IMR-90 (cell line): ENCODE measurements at regions not wholly inside any gene's neighbourhood (a gene's known extent, or its start where the extent isn't known, plus 50 kb on each side); places are given as distances from the start of the nearest gene placed in this dataset.

Source experiments
- ATAC-seq: fragments of 200-7000 bp; cut with Tn5 transposase; 2 replicates; pipeline ENCODE4 v1.9.1; 2020; ENCODE audit warnings: low read depth, mild to moderate bottlenecking, moderate library complexity
- BruUV-seq: library from RNA; stranded (reverse); fragments of 400-500 nt; replicated peaks from 2 replicates; lab custom pipeline; 2021; lab: Mats Ljungman, UMichigan
- CTCF ChIA-PET: fragments of 300-600 bp; formaldehyde crosslinking; extraction: SDS; loops from one replicate; lab custom pipeline; 2021; ENCODE audit warnings: antibody characterized with exemption; lab: Yijun Ruan, JAX
- POLR2A ChIA-PET: fragments of 300-600 bp; sonication (Branson Sonifier 250); formaldehyde crosslinking; loops from one replicate; lab custom pipeline; 2022; ENCODE audit warnings: antibody characterized with exemption; ENCODE audit not compliant: unreplicated experiment; lab: Charles Lee
- DNase-seq: peaks from one replicate; pipeline ENCODE4 v3.0.0; 2013
- H2AFZ ChIP-seq: replicated peaks from 2 replicates; pipeline ENCODE3; 2013; ENCODE audit warnings: low read length, mild to moderate bottlenecking; ENCODE audit not compliant: poor library complexity
- H2AK5ac ChIP-seq: 2 replicates; pipeline ENCODE4 v1.6.1; 2013; ENCODE audit warnings: low read depth, low read length, inconsistent platforms
- H2AK9ac ChIP-seq: replicated peaks from 2 replicates; pipeline ENCODE3; 2013; ENCODE audit warnings: mild to moderate bottlenecking, low read depth, low read length, moderate library complexity; ENCODE audit not compliant: poor library complexity
- H2BK120ac ChIP-seq: 2 replicates; pipeline ENCODE4 v1.6.1; 2013; ENCODE audit warnings: low read depth, low read length, inconsistent platforms
- H2BK15ac ChIP-seq: 3 replicates; pipeline ENCODE4 v1.6.1; 2013; ENCODE audit warnings: low read depth, low read length, inconsistent platforms
- H2BK20ac ChIP-seq: 2 replicates; pipeline ENCODE4 v1.6.1; 2013; ENCODE audit warnings: low read depth, mild to moderate bottlenecking, inconsistent platforms, low read length, moderate library complexity
- H2BK5ac ChIP-seq: 2 replicates; pipeline ENCODE4 v1.6.1; 2013; ENCODE audit warnings: mild to moderate bottlenecking, low read depth, low read length, inconsistent platforms; ENCODE audit not compliant: poor library complexity, severe bottlenecking
- H3K14ac ChIP-seq: replicated peaks from 2 replicates; pipeline ENCODE4 v1.6.1; 2013; ENCODE audit warnings: low read depth, low read length, inconsistent platforms
- H3K18ac ChIP-seq: 2 replicates; pipeline ENCODE4 v1.6.1; 2013; ENCODE audit warnings: low read depth, low read length, control low read depth
- H3K23ac ChIP-seq: 2 replicates; pipeline ENCODE4 v1.6.1; 2013; ENCODE audit warnings: low read depth, low read length, inconsistent platforms
- H3K27ac ChIP-seq: 2 replicates; pipeline ENCODE4 v1.5.1; 2013; ENCODE audit warnings: mild to moderate bottlenecking, control low read depth, low read length; ENCODE audit not compliant: insufficient read depth
- H3K27me3 ChIP-seq: 2 replicates; pipeline ENCODE4 v1.6.1; 2013; ENCODE audit warnings: low read length; ENCODE audit not compliant: control insufficient read depth, insufficient read depth
- H3K36me3 ChIP-seq: 2 replicates; pipeline ENCODE4 v1.6.1; 2013; ENCODE audit warnings: low read length, mixed read lengths; ENCODE audit not compliant: control insufficient read depth, insufficient read depth
- H3K4ac ChIP-seq: 2 replicates; pipeline ENCODE4 v1.6.1; 2013; ENCODE audit warnings: low read depth, low read length, inconsistent platforms
- H3K4me1 ChIP-seq: 2 replicates; pipeline ENCODE4 v1.6.1; 2013; ENCODE audit warnings: low read length, mixed read lengths; ENCODE audit not compliant: control insufficient read depth, insufficient read depth
- H3K4me2 ChIP-seq: 2 replicates; pipeline ENCODE4 v1.6.1; 2013; ENCODE audit warnings: low read depth, mild to moderate bottlenecking, control low read depth, low read length, moderate library complexity
- H3K4me3 ChIP-seq: 2 replicates; pipeline ENCODE4 v1.5.1; 2013; ENCODE audit warnings: low read depth, mild to moderate bottlenecking, control low read depth, low read length, moderate library complexity; ENCODE audit not compliant: insufficient read depth
- H3K56ac ChIP-seq: 2 replicates; pipeline ENCODE4 v1.6.1; 2013; ENCODE audit warnings: low read length, inconsistent platforms; ENCODE audit not compliant: insufficient read depth; ENCODE audit errors: extremely low read depth
- H3K79me1 ChIP-seq, 2 experiments: 2 replicates each; pipeline ENCODE4 v1.6.1; 2013; ENCODE audit warnings: low read length in 2 of 2, inconsistent platforms in 1 of 2, low read depth in 1 of 2
- H3K9ac ChIP-seq: 2 replicates; pipeline ENCODE4 v1.6.1; 2013; ENCODE audit warnings: low read depth, low read length, control low read depth
- H3K9me1 ChIP-seq: 2 replicates; pipeline ENCODE4 v1.6.1; 2013; ENCODE audit warnings: low read length, inconsistent platforms; ENCODE audit not compliant: insufficient read depth
- H3K9me3 ChIP-seq: 2 replicates; pipeline ENCODE4 v1.6.1; 2013; ENCODE audit warnings: low read length; ENCODE audit not compliant: control insufficient read depth, insufficient read depth
- H4K20me1 ChIP-seq: 2 replicates; pipeline ENCODE4 v1.6.1; 2013; ENCODE audit warnings: low read length, inconsistent platforms; ENCODE audit not compliant: insufficient read depth
- H4K5ac ChIP-seq: 2 replicates; pipeline ENCODE4 v1.6.1; 2013; ENCODE audit warnings: mild to moderate bottlenecking, low read depth, low read length, control low read depth
- H4K8ac ChIP-seq, 2 experiments: 2 replicates each; pipeline ENCODE4 v1.6.1; 2013; ENCODE audit warnings: low read depth in 2 of 2, low read length in 2 of 2, control low read depth in 1 of 2, inconsistent platforms in 1 of 2
- H4K91ac ChIP-seq: 2 replicates; pipeline ENCODE4 v1.6.1; 2013; ENCODE audit warnings: low read depth, low read length, inconsistent platforms; ENCODE audit not compliant: insufficient read depth
- BHLHE40 ChIP-seq: fragments of 150-350 bp; IDR thresholded peaks from 2 replicates; pipeline ENCODE4 v1.6.1; 2016; ENCODE audit warnings: mild to moderate bottlenecking, low read depth, low read length
- CEBPB ChIP-seq: IDR thresholded peaks from 2 replicates; pipeline ENCODE4 v1.6.1; 2012; ENCODE audit warnings: low read depth, low read length, improper control_type of control experiment
- CHD1 ChIP-seq: IDR thresholded peaks from 2 replicates; pipeline ENCODE4 v1.6.1; 2012; ENCODE audit warnings: low read depth, low read length, improper control_type of control experiment
- CTCF ChIP-seq: conservative IDR thresholded peaks from 2 replicates; pipeline ENCODE4 v1.5.1; 2012; ENCODE audit warnings: mild to moderate bottlenecking, low read depth, low read length, improper control_type of control experiment
- ELK1 ChIP-seq: fragments of 150-350 bp; IDR thresholded peaks from 2 replicates; pipeline ENCODE4 v1.6.1; 2016; ENCODE audit warnings: low read depth, mild to moderate bottlenecking, low read length, moderate library complexity, borderline replicate concordance
- FOS ChIP-seq: fragments of 150-350 bp; IDR thresholded peaks from 2 replicates; pipeline ENCODE4 v1.6.1; 2016; ENCODE audit warnings: low read depth, low read length
- MAFK ChIP-seq: IDR thresholded peaks from 2 replicates; pipeline ENCODE4 v1.6.1; 2012; ENCODE audit warnings: low read depth, low read length, improper control_type of control experiment
- MAZ ChIP-seq: IDR thresholded peaks from 2 replicates; pipeline ENCODE4 v1.6.1; 2012; ENCODE audit warnings: low read depth, mild to moderate bottlenecking, low read length, improper control_type of control experiment, moderate library complexity, borderline replicate concordance
- MXI1 ChIP-seq: IDR thresholded peaks from 2 replicates; pipeline ENCODE4 v1.6.1; 2012; ENCODE audit warnings: low read depth, mild to moderate bottlenecking, low read length, moderate library complexity, borderline replicate concordance
- NFE2L2 ChIP-seq: fragments of 150-350 bp; IDR thresholded peaks from 2 replicates; pipeline ENCODE4 v1.6.1; 2016; ENCODE audit warnings: low read depth, mild to moderate bottlenecking, low read length
- POLR2A ChIP-seq: IDR thresholded peaks from 2 replicates; pipeline ENCODE4 v1.6.1; 2012; ENCODE audit warnings: mild to moderate bottlenecking, low read depth, low read length
- RAD21 ChIP-seq: IDR thresholded peaks from 2 replicates; pipeline ENCODE4 v1.6.1; 2012; ENCODE audit warnings: low read length, improper control_type of control experiment
- RCOR1 ChIP-seq: IDR thresholded peaks from 2 replicates; pipeline ENCODE4 v1.6.1; 2012; ENCODE audit warnings: mild to moderate bottlenecking, low read length, improper control_type of control experiment; ENCODE audit not compliant: insufficient replicate concordance
- RFX5 ChIP-seq: IDR thresholded peaks from 2 replicates; pipeline ENCODE4 v1.8.0; 2012; ENCODE audit warnings: low read depth, mild to moderate bottlenecking, low read length, moderate library complexity
- SMC3 ChIP-seq: fragments of 150-350 bp; IDR thresholded peaks from 2 replicates; pipeline ENCODE4 v1.6.1; 2016; ENCODE audit warnings: low read depth, mild to moderate bottlenecking, antibody characterized with exemption, low read length, moderate library complexity
- USF2 ChIP-seq: fragments of 150-350 bp; IDR thresholded peaks from 2 replicates; pipeline ENCODE4 v1.6.1; 2017; ENCODE audit warnings: mild to moderate bottlenecking, antibody characterized with exemption, low read length, low read depth
- dilution Hi-C: fragments of 300-500 bp; cut with HindIII; formaldehyde crosslinking; loops from one replicate; pipeline ENCODE4 v1.14.3; 2018; ENCODE audit warnings: low sequenced_read_pairs; ENCODE audit not compliant: unreplicated experiment
- in situ Hi-C: fragments of 300-500 bp; cut with MboI; formaldehyde crosslinking; loops from 3 replicates; pipeline ENCODE4 v1.14.3; 2019; ENCODE audit warnings: low sequenced_read_pairs, inconsistent platforms, mixed read lengths
- intact Hi-C: fragments of 100-400 bp; cut with micrococcal nuclease; formaldehyde crosslinking; loops from 2 replicates; pipeline ENCODE4 v1.10.0; 2022

GRCh38 chr4:19793831-19794230 lies 457.9 kb upstream of the SLIT2 start:
- Histone ChIP-seq H3K14ac (no peak overlapping the region), H3K36me3 (no peaks in the 10 kb centered on the region), H2AK5ac (no peak overlapping the region), H4K5ac (no peak overlapping the region), H2BK20ac (no peak overlapping the region), H2BK120ac (no peak overlapping the region), H3K9me3 (no peaks in the 10 kb centered on the region), H3K4ac (no peak overlapping the region), H3K4me2 (no peak overlapping the region), H4K20me1 (no peaks in the 10 kb centered on the region), H3K4me3 (no peak overlapping the region), H3K79me1 (no peaks in the 10 kb centered on the region), H3K23ac (no peak overlapping the region), H3K27ac (no peak overlapping the region), H2BK5ac (no peak overlapping the region), H3K4me1 (no peaks in the 10 kb centered on the region), H2BK15ac (no peak overlapping the region), H2AK9ac (no peak overlapping the region), H4K8ac (no peak overlapping the region), H3K27me3 (no peaks in the 10 kb centered on the region; the same call in 1 of the 2 replicates), H2AFZ (no peak overlapping the region), H4K91ac (no peak overlapping the region), H3K18ac (no peak overlapping the region), H3K9me1 (no peaks in the 10 kb centered on the region), H3K9ac (no peak overlapping the region), H3K56ac (no peak overlapping the region)
- in situ Hi-C loops (no loop called here), dilution Hi-C loops (no loop called here), intact Hi-C loops (no loop called here)
- ChIA-PET POLR2A (no interaction called here), CTCF (no interaction called here)
- DNase-seq (no peak), ATAC-seq (no peak)
- BruUV-seq: no TSS peak
- TF ChIP-seq RAD21 (no peak), MAZ (no peak), CEBPB (no peak), MAFK (no peak), BHLHE40 (no peak), USF2 (no peak), FOS (no peak), RCOR1 (no peak), ELK1 (no peak), NFE2L2 (no peak), CHD1 (no peak), MXI1 (no peak), SMC3 (no peak), POLR2A (no peak), RFX5 (no peak), CTCF (no peak)
